H9 (cell line): ENCODE measurements at regions not wholly inside any gene's neighbourhood (a gene's known extent, or its start where the extent isn't known, plus 50 kb on each side); places are given as distances from the start of the nearest gene placed in this dataset.

Experiments
- DNase-seq: peaks from one replicate; pipeline ENCODE4 v3.0.0-alpha.2; 2017
- H2AFZ ChIP-seq: one replicate; pipeline ENCODE4 v1.6.1; 2013; ENCODE audit warnings: mild to moderate bottlenecking, low read length, control low read depth, moderate library complexity
- H2AK5ac ChIP-seq: 2 replicates; pipeline ENCODE4 v1.6.1; 2013; ENCODE audit warnings: low read length, control low read depth, mixed read lengths; ENCODE audit not compliant: insufficient read length
- H2BK120ac ChIP-seq: one replicate; pipeline ENCODE4 v1.6.1; 2013; ENCODE audit warnings: low read depth, mild to moderate bottlenecking, low read length, control low read depth, inconsistent platforms; ENCODE audit not compliant: poor library complexity, severe bottlenecking
- H2BK12ac ChIP-seq: 2 replicates; pipeline ENCODE4 v1.6.1; 2013; ENCODE audit warnings: low read length, control low read depth, mixed read lengths, low read depth; ENCODE audit not compliant: insufficient read length
- H2BK15ac ChIP-seq: 2 replicates; pipeline ENCODE4 v1.6.1; 2013; ENCODE audit warnings: low read depth, low read length, control low read depth
- H2BK20ac ChIP-seq: one replicate; pipeline ENCODE4 v1.6.1; 2013; ENCODE audit warnings: low read depth, mild to moderate bottlenecking, low read length, control low read depth, inconsistent platforms; ENCODE audit not compliant: poor library complexity, severe bottlenecking
- H2BK5ac ChIP-seq: 2 replicates; pipeline ENCODE4 v1.6.1; 2013; ENCODE audit warnings: low read length, control low read depth, mixed read lengths; ENCODE audit not compliant: insufficient read length
- H3K14ac ChIP-seq: 2 replicates; pipeline ENCODE4 v1.6.1; 2013; ENCODE audit warnings: low read length, control low read depth; ENCODE audit not compliant: insufficient read depth
- H3K18ac ChIP-seq: 2 replicates; pipeline ENCODE4 v1.6.1; 2013; ENCODE audit warnings: low read depth, mild to moderate bottlenecking, mixed read lengths, low read length, control low read depth; ENCODE audit not compliant: insufficient read length
- H3K23ac ChIP-seq: 2 replicates; pipeline ENCODE4 v1.6.1; 2013; ENCODE audit warnings: low read length, control low read depth, mixed read lengths, low read depth; ENCODE audit not compliant: insufficient read length
- H3K23me2 ChIP-seq: 2 replicates; pipeline ENCODE4 v1.6.1; 2013; ENCODE audit warnings: low read depth, mild to moderate bottlenecking, mixed read lengths, low read length, control low read depth; ENCODE audit not compliant: insufficient read length, poor library complexity, severe bottlenecking
- H3K27ac ChIP-seq: 2 replicates; pipeline ENCODE4 v1.5.1; 2013; ENCODE audit warnings: low read length, control low read depth, mixed read lengths, low read depth; ENCODE audit not compliant: insufficient read length
- H3K27me3 ChIP-seq: 2 replicates; pipeline ENCODE4 v1.6.1; 2013; ENCODE audit warnings: low read length, control low read depth, inconsistent platforms; ENCODE audit not compliant: insufficient read depth
- H3K4ac ChIP-seq: 2 replicates; pipeline ENCODE4 v1.6.1; 2013; ENCODE audit warnings: low read depth, mild to moderate bottlenecking, control low read depth, inconsistent platforms, low read length, moderate library complexity
- H3K4me1 ChIP-seq: 2 replicates; pipeline ENCODE4 v1.6.1; 2013; ENCODE audit warnings: low read length, control low read depth, inconsistent platforms; ENCODE audit not compliant: insufficient read depth
- H3K4me2 ChIP-seq: 2 replicates; pipeline ENCODE4 v1.6.1; 2013; ENCODE audit warnings: low read length, control low read depth, mixed read lengths; ENCODE audit not compliant: insufficient read length, insufficient read depth
- H3K56ac ChIP-seq: 2 replicates; pipeline ENCODE4 v1.6.1; 2013; ENCODE audit warnings: low read depth, mild to moderate bottlenecking, mixed read lengths, low read length, control low read depth; ENCODE audit not compliant: insufficient read length
- H3K79me1 ChIP-seq: 2 replicates; pipeline ENCODE4 v1.6.1; 2013; ENCODE audit warnings: low read depth, mild to moderate bottlenecking, moderate library complexity, low read length, control low read depth, inconsistent platforms; ENCODE audit not compliant: insufficient read depth, poor library complexity, severe bottlenecking
- H3K79me2 ChIP-seq: 2 replicates; pipeline ENCODE4 v1.6.1; 2013; ENCODE audit warnings: low read length, control low read depth, inconsistent platforms; ENCODE audit not compliant: insufficient read depth
- H3K9ac ChIP-seq: 2 replicates; pipeline ENCODE4 v1.6.1; 2013; ENCODE audit warnings: low read length, control low read depth, mixed read lengths; ENCODE audit not compliant: insufficient read length; ENCODE audit errors: extremely low read depth
- H3K9me3 ChIP-seq: one replicate; pipeline ENCODE4 v1.6.1; 2013; ENCODE audit warnings: low read depth, low read length, inconsistent platforms; ENCODE audit not compliant: control insufficient read depth
- H3T11ph ChIP-seq: one replicate; pipeline ENCODE4 v1.6.1; 2013; ENCODE audit warnings: mild to moderate bottlenecking, low read length, control low read depth, inconsistent platforms
- H4K20me1 ChIP-seq: one replicate; pipeline ENCODE4 v1.6.1; 2013; ENCODE audit not compliant: control insufficient read depth, insufficient read length, insufficient read depth
- H4K5ac ChIP-seq: 2 replicates; pipeline ENCODE4 v1.6.1; 2013; ENCODE audit warnings: low read depth, mild to moderate bottlenecking, mixed read lengths, low read length, control low read depth; ENCODE audit not compliant: insufficient read length
- H4K8ac ChIP-seq: replicated peaks from 2 replicates; pipeline ENCODE4 v1.6.1; 2013; ENCODE audit warnings: low read length, control low read depth, mixed read lengths, low read depth; ENCODE audit not compliant: insufficient read length
- H4K91ac ChIP-seq: 2 replicates; pipeline ENCODE4 v1.6.1; 2013; ENCODE audit warnings: low read depth, mild to moderate bottlenecking, moderate library complexity, mixed read lengths, low read length, control low read depth; ENCODE audit not compliant: insufficient read length
- H3K27ac Mint-ChIP-seq, 3 experiments: 2 replicates in 2 of 3; 3 replicates in 1 of 3; pipeline ENCODE4 v1.8.0; 2020 to 2021; ENCODE audit warnings: mixed read lengths in 3 of 3, mild to moderate bottlenecking in 1 of 3, moderate library complexity in 1 of 3
- H3K27me3 Mint-ChIP-seq: 2 replicates; pipeline ENCODE4 v1.8.0; 2021; ENCODE audit warnings: low read depth, mild to moderate bottlenecking, moderate library complexity, mixed read lengths
- H3K36me3 Mint-ChIP-seq, 3 experiments: 2 replicates in 2 of 3; 3 replicates in 1 of 3; pipeline ENCODE4 v1.8.0; 2020 to 2021; ENCODE audit warnings: low read depth in 3 of 3, mixed read lengths in 3 of 3; ENCODE audit not compliant: insufficient read depth in 1 of 3
- H3K4me1 Mint-ChIP-seq, 2 experiments: 2 replicates each; pipeline ENCODE4 v1.8.0; 2020; ENCODE audit warnings: mixed read lengths in 2 of 2
- H3K4me3 Mint-ChIP-seq, 2 experiments: 2 replicates in 1 of 2; 3 replicates in 1 of 2; pipeline ENCODE4 v1.8.0; 2020 to 2021; ENCODE audit warnings: mild to moderate bottlenecking in 2 of 2, mixed read lengths in 2 of 2, moderate library complexity in 1 of 2
- H3K9me3 Mint-ChIP-seq, 2 experiments: 2 replicates in 1 of 2; 3 replicates in 1 of 2; pipeline ENCODE4 v1.8.0; 2020; ENCODE audit warnings: mild to moderate bottlenecking in 2 of 2, mixed read lengths in 2 of 2, moderate library complexity in 1 of 2
- CTCF ChIP-seq: fragments of 200-600 bp; sonication (generic); conservative IDR thresholded peaks from 3 replicates; pipeline ENCODE4 v1.8.0; 2021; ENCODE audit warnings: antibody characterized with exemption, mild to moderate bottlenecking
- WGBS: extraction: QIAGEN DNeasy Blood & Tissue Kit; methylation state at CpG from one replicate; pipeline ENCODE4 v1.1.7; 2013; ENCODE audit warnings: missing lambda C conversion rate, low lambda C conversion rate, mixed read lengths; ENCODE audit not compliant: insufficient read length; ENCODE audit errors: extremely low coverage; 5-methylcytosine and 5-hydroxymethylcytosine counted together

- Mint-ChIP-seq H3K27ac (no peak overlapping the region), H3K4me1 (peaks cover 0 to 6% of the 10 kb centered on the region in 2 experiments; a peak in 1 of 4 replicates), H3K9me3 (no peaks in the 10 kb centered on the region), H3K4me3 (no peak overlapping the region), H3K27me3 (no peaks in the 10 kb centered on the region; the same call in 1 of the 2 replicates), H3K36me3 (no peaks in the 10 kb centered on the region; a peak in 1 of 7 replicates)
- no CpG with 5 or more reads among the region's 1 CpG for WGBS
- H4K5ac ChIP-seq = no peak overlapping the region
- no peak for TF ChIP-seq CTCF
- no peak for DNase-seq
- H3K23me2 ChIP-seq = no peaks in the 10 kb centered on the region
- no peak overlapping the region for H3K9ac ChIP-seq
- no peak overlapping the region for H2BK5ac ChIP-seq
- no peaks in the 10 kb centered on the region for H4K20me1 ChIP-seq
- H3K27ac ChIP-seq = no peak overlapping the region
- H2AFZ ChIP-seq = no peak overlapping the region
- H2BK20ac ChIP-seq = no peak overlapping the region
- no peaks in the 10 kb centered on the region for H3K4me1 ChIP-seq
- no peak overlapping the region for H4K8ac ChIP-seq
- H3K9me3 ChIP-seq = no peaks in the 10 kb centered on the region
- H4K91ac ChIP-seq = no peak overlapping the region
- no peak overlapping the region for H3K14ac ChIP-seq
- no peaks in the 10 kb centered on the region for H3K79me1 ChIP-seq
- H3K4ac ChIP-seq = no peak overlapping the region
- no peaks in the 10 kb centered on the region for H3K27me3 ChIP-seq
- no peaks in the 10 kb centered on the region for H3K79me2 ChIP-seq
- H3K4me2 ChIP-seq = no peak overlapping the region
- H2BK120ac ChIP-seq = no peak overlapping the region
- H3K23ac ChIP-seq = no peak overlapping the region
- H2AK5ac ChIP-seq = no peak overlapping the region
- no peak overlapping the region for H2BK15ac ChIP-seq
- H3K56ac ChIP-seq = no peak overlapping the region
- no peak overlapping the region for H3T11ph ChIP-seq
- no peak overlapping the region for H3K18ac ChIP-seq
- no peak overlapping the region for H2BK12ac ChIP-seq
These were observed 293.5 kb downstream of the ADGB start for GRCh38 chr6:146892283-146892612.
